B cell (primary cell): ENCODE measurements at regions not wholly inside any gene's neighbourhood (a gene's known extent, or its start where the extent isn't known, plus 50 kb on each side); places are given as distances from the start of the nearest gene placed in this dataset.

Experiments used
- CTCF ChIP-seq: fragments of 200-600 bp; IDR thresholded peaks from one replicate; pipeline ENCODE4 v1.8.0; 2022; ENCODE audit warnings: antibody characterized with exemption, mild to moderate bottlenecking
- EZH2 ChIP-seq: IDR thresholded peaks from 2 replicates; pipeline ENCODE4 v1.6.1; 2012; ENCODE audit warnings: borderline replicate concordance, low read depth, mild to moderate bottlenecking, moderate library complexity, low read length; ENCODE audit not compliant: insufficient read depth, poor library complexity, severe bottlenecking

- TF ChIP-seq EZH2 = no peak
- TF ChIP-seq CTCF = no peak
Measured at GRCh38 chr9:81526587-81526986, 162.8 kb downstream of the TLE1 start.
